ENCODE measurements at regions not wholly inside any gene's neighbourhood (a gene's known extent, or its start where the extent isn't known, plus 50 kb on each side); places are given as distances from the start of the nearest gene placed in this dataset.

DNA sequence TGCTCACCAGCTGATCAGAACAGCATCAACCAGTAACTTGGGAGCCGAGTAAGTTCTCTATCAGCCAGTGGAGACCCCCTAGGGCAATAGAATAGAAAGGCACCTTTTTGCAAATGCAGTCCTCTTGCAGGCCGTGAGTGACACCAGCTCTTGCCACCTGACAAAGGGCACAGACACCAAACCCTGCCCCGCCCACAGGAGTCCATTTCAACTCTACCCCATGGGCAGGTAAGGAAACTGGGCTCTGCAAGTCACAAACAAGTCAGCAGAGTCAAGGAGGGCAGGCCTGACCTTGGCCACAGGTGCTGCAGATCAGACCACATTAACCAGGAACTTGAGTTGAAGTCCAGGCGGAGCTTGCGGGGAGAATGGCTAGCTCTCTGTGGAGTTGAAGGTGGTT lies 77.4 kb upstream of the SPATA13 start:
- WGBS (ENCODE audit: insufficient coverage) = 51% methylated on average over 3 of the region's 5 CpGs

DNA sequence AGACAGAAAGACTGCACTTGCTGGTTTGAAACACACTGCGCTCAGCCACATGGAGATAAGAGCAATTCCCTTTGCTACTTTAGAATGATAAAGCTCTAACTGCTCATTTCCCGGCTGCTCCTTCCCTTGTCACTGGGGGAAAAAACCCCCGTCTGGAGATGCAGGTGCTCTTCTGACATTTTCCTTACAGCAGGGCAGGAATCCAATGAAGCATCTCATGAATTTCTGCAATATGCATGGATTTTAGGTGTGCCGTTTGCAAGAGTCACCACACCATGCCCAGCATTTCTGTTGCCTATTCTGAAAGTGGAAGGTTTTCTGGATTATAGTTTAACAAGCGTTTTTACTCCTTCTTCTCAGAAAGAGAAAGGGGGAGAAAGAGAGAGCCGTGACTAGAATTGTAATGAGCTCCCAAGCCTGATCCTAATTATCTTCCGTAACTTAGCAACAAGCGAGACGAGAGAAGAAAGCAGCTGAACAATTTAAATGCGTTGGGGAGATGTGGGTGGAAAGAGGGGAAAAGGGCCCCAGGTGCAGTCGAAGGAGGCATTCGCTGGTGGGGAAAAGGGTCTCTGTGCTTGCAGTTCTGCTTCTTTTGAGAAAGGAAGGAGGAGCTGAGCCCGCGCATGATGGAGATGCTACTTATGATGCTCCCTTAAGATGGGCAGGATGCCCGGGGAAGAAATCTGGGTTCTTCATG lies 76.6 kb upstream of the SPATA13 start:
- Histone ChIP-seq H3K9me3 (replicated peaks in 1 of 2; ENCODE audit: control insufficient read depth in 1 of 2, insufficient read depth in 1 of 2, low read length in 2 of 2) (no peaks in the 10 kb centered on the region), H3K4me1 (ENCODE audit: control insufficient read depth in 1 of 2, insufficient read depth in 2 of 2, low read length in 2 of 2) (no peaks in the 10 kb centered on the region), H4K20me1 (ENCODE audit: insufficient read depth, low read length) (no peaks in the 10 kb centered on the region), H3K4me3 (replicated peaks in 1 of 3; ENCODE audit: low read depth in 2 of 3, low read length in 3 of 3) (no peak overlapping the region), H3K27ac (ENCODE audit: low read depth in 1 of 2, low read length in 2 of 2) (no peak overlapping the region), H3K9ac (ENCODE audit: insufficient read depth, low read length, poor library complexity, severe bottlenecking) (no peak overlapping the region), H3K79me2 (ENCODE audit: insufficient read depth, low read length) (no peaks in the 10 kb centered on the region), H3K4me2 (replicated peaks; ENCODE audit: extremely low read depth, low read length, poor library complexity, severe bottlenecking) (no peak overlapping the region), H3K36me3 (replicated peaks in 1 of 2; ENCODE audit: control insufficient read depth in 1 of 2, insufficient read depth in 2 of 2, low read length in 2 of 2) (no peaks in the 10 kb centered on the region), H3K27me3 (ENCODE audit: control insufficient read depth in 2 of 2, insufficient read depth in 2 of 2, low read length in 2 of 2) (no peaks in the 10 kb centered on the region), H2AFZ (ENCODE audit: insufficient read depth, low read depth, low read length, poor library complexity, severe bottlenecking) (no peak overlapping the region)
- Mint-ChIP-seq H3K36me3 (no peaks in the 10 kb centered on the region), H3K4me1 (no peaks in the 10 kb centered on the region), H3K4me3 (no peak overlapping the region), H3K27ac (no peak overlapping the region), H3K9me3 (no peaks in the 10 kb centered on the region), H3K27me3 (ENCODE audit: low read depth in 3 of 3) (peaks cover 2 to 6% (median 5%) of the 10 kb centered on the region in 3 donors)
- TF ChIP-seq, protein P1, sequence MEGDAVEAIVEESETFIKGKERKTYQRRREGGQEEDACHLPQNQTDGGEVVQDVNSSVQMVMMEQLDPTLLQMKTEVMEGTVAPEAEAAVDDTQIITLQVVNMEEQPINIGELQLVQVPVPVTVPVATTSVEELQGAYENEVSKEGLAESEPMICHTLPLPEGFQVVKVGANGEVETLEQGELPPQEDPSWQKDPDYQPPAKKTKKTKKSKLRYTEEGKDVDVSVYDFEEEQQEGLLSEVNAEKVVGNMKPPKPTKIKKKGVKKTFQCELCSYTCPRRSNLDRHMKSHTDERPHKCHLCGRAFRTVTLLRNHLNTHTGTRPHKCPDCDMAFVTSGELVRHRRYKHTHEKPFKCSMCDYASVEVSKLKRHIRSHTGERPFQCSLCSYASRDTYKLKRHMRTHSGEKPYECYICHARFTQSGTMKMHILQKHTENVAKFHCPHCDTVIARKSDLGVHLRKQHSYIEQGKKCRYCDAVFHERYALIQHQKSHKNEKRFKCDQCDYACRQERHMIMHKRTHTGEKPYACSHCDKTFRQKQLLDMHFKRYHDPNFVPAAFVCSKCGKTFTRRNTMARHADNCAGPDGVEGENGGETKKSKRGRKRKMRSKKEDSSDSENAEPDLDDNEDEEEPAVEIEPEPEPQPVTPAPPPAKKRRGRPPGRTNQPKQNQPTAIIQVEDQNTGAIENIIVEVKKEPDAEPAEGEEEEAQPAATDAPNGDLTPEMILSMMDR (IDR thresholded peaks at IDR 0.05) = no peak
- WGBS (ENCODE audit: insufficient coverage) = 90% methylated on average over 8 of the region's 15 CpGs
- DNase-seq = no peak
- intact Hi-C loops (cut with micrococcal nuclease) = no loop called here

More for the DNA sequence above, 77.4 kb upstream of the SPATA13 start:
- H3K9me3 Mint-ChIP-seq = no peaks in the 10 kb centered on the region
- Histone ChIP-seq H3K4me1 (ENCODE audit: control insufficient read depth in 1 of 2, insufficient read depth in 2 of 2, low read length in 2 of 2) (no peaks in the 10 kb centered on the region), H3K9me3 (replicated peaks in 1 of 2; ENCODE audit: control insufficient read depth in 1 of 2, insufficient read depth in 1 of 2, low read length in 2 of 2) (no peaks in the 10 kb centered on the region), H3K79me2 (ENCODE audit: insufficient read depth, low read length) (no peaks in the 10 kb centered on the region), H4K20me1 (ENCODE audit: insufficient read depth, low read length) (no peaks in the 10 kb centered on the region), H3K4me2 (replicated peaks; ENCODE audit: extremely low read depth, low read length, poor library complexity, severe bottlenecking) (no peak overlapping the region), H3K36me3 (replicated peaks in 1 of 2; ENCODE audit: control insufficient read depth in 1 of 2, insufficient read depth in 2 of 2, low read length in 2 of 2) (no peaks in the 10 kb centered on the region), H3K9ac (ENCODE audit: insufficient read depth, low read length, poor library complexity, severe bottlenecking) (no peak overlapping the region), H3K4me3 (replicated peaks in 1 of 3; ENCODE audit: low read depth in 2 of 3, low read length in 3 of 3) (no peak overlapping the region), H3K27ac (ENCODE audit: low read depth in 1 of 2, low read length in 2 of 2) (no peak overlapping the region), H3K27me3 (ENCODE audit: control insufficient read depth in 2 of 2, insufficient read depth in 2 of 2, low read length in 2 of 2) (no peaks in the 10 kb centered on the region), H2AFZ (ENCODE audit: insufficient read depth, low read depth, low read length, poor library complexity, severe bottlenecking) (no peak overlapping the region)
- no peak overlapping the region for H3K27ac Mint-ChIP-seq
- H3K27me3 Mint-ChIP-seq (ENCODE audit: low read depth in 3 of 3) = peaks cover 2 to 7% (median 5%) of the 10 kb centered on the region in 3 donors
- no peak for DNase-seq
- TF ChIP-seq, protein P1 (IDR thresholded peaks at IDR 0.05) = no peak
- no peak overlapping the region for H3K4me3 Mint-ChIP-seq
- H3K36me3 Mint-ChIP-seq = no peaks in the 10 kb centered on the region
- H3K4me1 Mint-ChIP-seq = no peaks in the 10 kb centered on the region
- intact Hi-C loops (cut with micrococcal nuclease) = no loop called here
